ENCODE measurements at regions not wholly inside any gene's neighbourhood (a gene's known extent, or its start where the extent isn't known, plus 50 kb on each side); places are given as distances from the start of the nearest gene placed in this dataset.

DNA sequence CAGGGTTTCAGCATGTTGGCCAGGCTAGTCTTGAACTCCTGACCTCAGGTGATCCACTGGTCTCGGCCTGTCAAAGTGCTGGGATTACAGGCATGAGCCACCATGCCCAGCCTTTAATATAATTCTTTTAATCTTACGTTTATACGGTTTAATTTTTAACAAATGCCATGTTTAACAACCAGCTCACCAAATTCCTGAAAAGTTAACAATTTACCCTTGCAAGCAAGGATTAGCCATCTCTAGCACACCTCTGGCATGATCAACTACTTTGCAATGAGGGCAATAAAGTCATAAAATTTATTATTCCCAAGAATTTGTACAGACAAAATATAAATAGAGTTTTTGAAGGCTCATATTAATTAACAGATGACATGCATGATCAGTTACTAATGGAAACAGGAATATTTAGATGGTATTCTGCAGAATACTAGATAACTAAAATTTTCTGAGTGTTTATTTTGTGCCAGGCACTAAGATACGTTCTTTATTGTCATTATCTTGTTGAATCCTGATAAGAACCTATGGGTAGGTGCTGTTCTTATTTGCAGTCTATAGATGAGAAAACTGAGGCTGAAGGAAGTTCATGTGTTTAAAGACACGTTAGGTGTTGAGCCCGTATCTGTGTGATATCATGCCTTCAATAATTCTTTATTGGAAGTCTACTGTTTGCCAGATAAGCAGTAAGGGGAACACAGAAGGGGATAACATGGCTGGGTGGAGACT lies 190.1 kb downstream of the CDCA7 start:
- intact Hi-C loops (cut with micrococcal nuclease) = no loop called here

DNA sequence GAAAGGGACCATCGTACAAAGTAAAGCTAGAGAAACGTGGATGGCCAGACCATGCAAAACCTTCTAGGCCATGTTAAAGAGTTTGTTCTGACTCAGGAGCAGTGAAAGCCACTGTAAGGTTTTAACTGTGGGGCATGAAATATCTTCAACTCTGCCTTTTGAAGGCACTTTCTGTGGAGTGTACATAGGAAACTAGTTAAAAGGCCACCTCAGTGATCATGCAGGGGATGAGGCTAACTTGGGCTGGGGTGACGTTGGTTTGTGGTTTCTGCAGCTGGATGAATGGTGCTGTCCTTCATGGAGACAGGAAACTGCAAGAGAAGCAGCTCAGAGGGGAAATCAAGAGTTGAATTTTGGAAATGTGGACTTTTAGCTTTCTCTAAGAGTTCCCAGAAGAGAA lies 190.7 kb downstream of the CDCA7 start:
- intact Hi-C loops (cut with micrococcal nuclease) = no loop called here

DNA sequence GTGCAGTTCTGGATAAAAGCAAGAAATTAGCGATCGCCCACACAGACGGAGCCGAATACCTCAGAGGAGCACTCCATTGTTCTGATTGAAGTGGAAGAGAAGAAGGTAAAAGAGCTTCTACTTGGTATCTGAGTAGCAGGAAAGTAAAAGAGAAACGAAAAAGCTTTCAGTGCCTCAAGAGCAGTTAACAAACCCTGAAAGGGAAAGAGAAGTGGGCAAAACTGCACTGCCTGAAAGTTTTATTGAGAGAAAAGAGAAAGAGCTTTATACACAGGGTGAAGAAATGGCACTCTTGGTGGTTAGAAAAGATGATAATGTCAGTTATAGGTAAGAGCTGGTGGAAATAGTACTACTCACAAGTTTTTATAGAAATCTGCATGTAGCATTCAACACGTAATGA lies 192.8 kb downstream of the CDCA7 start:
- intact Hi-C loops (cut with micrococcal nuclease) = loop anchor here (2.0 kb wide), 1 partner anchor 53 kb away; no protein-coding TSS in a partner anchor

DNA sequence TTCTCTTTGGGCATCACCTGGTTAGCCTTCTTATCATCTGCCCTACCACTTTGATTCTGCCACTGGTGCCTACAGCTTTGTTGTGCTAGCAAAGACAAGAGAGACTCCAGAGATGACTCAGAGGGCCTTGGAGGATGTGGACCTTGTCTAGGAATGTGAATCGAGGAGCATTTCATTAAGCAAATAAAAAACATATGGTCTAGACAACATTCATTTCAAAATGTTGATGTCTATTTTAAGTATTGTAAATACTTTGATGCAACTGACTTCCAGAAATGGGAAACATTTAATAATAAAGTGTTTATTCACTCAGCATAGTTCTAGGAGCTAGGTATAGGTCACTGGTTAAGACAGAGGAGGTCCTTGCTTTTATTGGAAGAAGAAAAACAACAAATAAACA lies 195.5 kb downstream of the CDCA7 start:
- intact Hi-C loops (cut with micrococcal nuclease) = no loop called here

DNA sequence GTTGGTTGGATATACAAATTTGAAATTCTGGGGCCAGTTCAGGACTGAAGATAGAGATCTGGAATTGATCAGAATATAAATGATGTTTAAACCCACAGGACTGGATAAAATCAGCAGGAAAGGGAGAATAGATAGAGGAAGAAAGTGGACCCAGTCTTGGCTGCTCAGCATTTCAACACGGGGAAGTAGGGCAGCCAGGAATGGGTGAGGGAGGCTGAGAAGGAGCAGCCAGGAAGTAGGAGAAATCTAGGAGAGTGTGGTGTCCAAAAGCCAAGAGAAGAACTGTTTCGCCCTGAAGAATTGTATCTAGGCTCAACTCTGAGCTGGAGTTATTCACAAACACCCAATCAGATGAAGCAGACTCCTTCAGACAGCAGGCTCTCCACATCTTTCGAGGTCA lies 197.9 kb downstream of the CDCA7 start:
- intact Hi-C loops (cut with micrococcal nuclease) = no loop called here

DNA sequence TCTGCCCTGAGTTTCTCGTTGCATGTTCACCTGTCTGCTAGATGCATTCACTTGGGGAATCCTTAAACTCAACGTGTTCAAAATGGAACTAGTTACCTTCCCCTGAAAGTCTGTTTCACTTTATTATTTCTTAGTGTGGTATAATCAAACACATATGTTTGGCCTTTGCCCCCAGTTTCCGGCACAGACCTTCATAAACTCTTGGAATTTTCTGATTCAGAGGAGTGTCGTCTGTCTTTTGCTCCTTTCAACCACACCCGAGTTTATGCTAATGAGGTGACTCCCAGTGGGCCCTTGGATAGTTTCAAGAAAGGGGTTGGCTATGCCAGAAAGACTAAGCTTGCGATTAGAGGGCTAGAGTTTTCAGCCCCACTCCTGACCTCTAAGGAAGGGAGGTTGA lies 198.9 kb downstream of the CDCA7 start:
- intact Hi-C loops (cut with micrococcal nuclease) = no loop called here

DNA sequence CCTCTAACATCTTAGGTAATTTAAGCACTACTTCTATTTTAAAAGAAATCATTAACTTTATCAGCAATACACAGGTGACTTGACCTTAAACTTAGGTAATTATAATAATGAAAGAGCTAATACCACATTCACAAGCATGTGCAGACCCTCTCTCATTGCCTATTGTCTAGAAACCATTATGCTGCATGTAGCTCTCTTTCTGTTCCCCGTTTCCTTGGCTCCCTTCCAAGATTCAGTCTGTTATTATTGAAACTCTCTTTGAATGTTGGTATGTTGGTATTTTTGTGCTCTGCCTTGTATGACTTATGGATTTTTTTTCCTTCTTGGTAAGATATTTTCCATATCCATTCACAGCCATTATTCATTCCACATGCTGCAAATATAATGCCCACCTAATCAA lies 201.2 kb downstream of the CDCA7 start:
- intact Hi-C loops (cut with micrococcal nuclease) = no loop called here

DNA sequence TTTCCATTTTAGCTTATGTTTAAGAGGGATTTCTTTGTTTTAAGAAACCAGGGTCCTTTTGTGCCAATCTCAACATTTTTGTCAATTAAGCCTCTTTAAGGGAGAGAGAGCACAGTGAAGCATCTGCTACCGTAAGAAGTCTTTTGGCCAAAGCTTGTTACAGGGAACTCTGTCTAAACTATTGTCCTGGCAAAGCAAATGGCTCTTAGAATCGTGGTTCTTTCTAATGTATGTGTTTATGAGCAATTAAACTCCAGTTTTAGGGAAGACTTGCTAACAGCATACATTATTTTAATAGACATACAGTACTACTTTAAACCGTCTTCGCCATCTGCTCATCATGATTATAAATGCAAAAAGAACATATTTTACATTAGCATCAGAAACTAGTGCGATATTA lies 202.1 kb downstream of the CDCA7 start:
- intact Hi-C loops (cut with micrococcal nuclease) = no loop called here

DNA sequence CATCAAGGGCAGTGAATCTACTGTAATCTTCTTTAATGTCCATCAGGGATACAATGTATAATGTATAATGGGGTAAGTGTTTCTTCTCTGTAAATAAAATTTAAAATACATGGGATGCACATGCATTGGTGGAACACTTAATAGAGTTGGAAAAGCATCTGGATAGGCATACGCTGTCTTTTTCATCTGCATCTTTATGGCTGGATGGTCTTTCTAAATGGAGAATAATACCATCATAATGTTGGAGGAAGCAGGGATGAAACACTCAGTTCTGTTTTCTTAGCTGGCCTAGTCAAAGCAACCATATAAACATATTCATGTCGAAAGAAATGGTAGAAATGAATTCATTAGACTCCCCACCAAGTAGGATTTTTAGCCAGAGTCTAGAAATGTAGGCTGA lies 202.8 kb downstream of the CDCA7 start:
- intact Hi-C loops (cut with micrococcal nuclease) = no loop called here

DNA sequence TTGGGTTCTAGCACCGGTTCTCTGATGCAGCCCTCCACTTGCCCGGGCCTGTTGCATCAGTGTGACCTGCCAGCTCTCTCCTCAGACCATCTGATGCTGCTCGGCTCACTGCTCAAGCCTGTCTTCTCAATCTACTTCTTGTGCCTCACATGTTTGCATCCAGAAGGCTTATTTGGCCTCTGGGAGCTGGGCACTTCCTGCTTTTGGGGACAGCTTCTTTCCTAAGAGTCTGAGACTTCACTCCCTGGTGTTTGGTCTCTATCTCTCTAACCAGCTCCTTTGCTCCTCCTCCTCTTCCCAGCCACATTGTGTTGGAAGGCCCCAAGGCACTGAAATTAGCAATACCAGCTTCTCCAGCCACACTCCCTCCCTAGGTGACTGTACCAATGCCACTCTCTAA lies 212.8 kb downstream of the CDCA7 start:
- intact Hi-C loops (cut with micrococcal nuclease) = no loop called here

DNA sequence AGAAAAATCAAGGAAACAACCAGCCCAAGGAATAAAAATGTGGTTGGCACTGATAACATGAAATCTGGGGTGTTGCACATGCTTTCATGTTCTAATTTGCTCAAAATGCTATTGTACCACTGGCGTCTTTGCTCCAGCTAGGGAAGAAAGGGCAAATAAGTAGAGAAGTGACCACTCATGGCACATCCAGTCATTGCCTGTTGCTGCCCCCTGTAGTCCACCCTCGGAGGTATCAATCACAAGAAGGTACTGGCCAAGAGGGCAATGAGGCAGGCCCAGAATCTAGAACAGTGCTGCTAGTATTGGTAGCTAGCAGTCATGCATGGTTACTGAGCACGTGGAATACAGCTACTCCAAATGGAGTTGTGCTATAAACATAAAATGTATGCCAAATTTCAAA lies 213.4 kb downstream of the CDCA7 start:
- intact Hi-C loops (cut with micrococcal nuclease) = loop anchor here (1.0 kb wide), 1 partner anchor 166 kb away; no protein-coding TSS in a partner anchor

DNA sequence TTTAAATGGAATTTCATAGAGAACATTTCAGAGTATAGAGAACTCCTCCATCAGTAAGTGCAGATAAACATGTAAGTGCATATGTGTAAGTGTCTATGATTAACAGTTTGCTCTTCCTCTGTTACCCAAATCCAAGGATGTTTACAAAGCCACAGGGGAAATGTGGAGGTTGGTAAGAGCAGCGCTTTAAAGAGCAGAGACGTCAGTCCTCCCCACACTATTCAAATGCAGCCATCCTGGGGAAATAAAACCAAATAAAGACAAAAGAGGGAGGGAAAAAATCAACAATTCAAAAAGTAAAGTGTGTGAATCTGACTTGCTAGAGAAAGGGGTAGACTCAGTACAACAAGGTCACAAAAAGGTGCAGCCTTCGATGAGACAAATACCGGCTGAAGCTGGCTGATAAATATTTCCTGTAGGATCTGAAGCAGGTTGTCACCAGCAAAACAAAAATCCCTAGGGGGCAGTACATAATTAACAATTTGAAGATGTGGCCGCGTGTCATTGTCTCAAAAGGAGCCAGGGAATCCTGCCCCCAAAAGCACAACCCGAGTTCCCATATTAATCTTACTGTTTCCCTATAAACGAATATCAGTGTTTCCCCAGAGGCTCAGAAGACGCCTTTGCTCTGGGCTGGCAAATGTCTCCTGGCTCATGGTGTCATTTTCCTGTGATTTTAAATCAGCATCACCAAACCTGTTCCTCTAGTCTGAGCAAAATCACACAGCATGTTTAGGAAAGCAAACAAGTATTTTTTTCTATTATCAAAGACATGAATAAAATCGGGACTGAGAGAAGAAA lies 216.5 kb downstream of the CDCA7 start:
- intact Hi-C loops (cut with micrococcal nuclease) = loop anchor here (5.0 kb wide), 1 partner anchor 771 kb away; no protein-coding TSS in a partner anchor

DNA sequence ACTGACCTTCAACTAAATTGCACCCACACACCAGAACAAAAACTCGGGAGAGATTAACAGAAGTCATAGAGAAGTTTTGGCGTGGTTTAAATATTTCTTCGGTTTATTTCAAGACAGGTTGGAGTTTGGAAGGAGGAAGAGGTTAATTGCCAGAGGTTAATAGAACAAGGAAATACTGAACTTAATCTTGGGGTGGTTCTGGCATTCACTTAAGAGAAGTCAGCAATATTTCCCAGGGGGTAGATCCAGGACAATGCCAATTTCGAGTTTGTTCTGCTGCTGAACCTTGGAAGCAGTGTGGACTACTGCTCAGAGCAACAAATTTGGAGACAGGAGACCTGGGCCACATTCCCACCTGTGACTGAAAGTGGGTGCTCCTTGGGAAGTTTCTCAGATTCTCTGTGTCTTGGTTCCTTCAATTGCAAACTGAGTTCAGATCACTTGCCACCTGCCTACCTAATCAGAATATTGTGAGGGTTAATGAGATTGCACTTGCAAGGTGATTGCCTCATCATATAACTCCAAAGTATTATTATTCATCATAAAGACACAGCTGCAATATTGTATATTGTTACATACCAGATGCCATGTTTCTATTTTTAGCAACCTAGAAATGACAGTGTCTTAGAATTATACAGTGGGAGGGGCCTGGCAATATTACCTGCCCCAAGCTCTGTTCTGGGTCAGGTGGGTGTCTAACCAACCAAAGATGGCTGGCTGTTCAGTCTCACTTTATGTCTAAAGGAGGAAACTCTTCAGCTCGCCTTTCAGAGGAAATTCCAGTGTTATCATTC lies 217.4 kb downstream of the CDCA7 start:
- intact Hi-C loops (cut with micrococcal nuclease) = loop anchor here (5.0 kb wide), 1 partner anchor 770 kb away; no protein-coding TSS in a partner anchor

DNA sequence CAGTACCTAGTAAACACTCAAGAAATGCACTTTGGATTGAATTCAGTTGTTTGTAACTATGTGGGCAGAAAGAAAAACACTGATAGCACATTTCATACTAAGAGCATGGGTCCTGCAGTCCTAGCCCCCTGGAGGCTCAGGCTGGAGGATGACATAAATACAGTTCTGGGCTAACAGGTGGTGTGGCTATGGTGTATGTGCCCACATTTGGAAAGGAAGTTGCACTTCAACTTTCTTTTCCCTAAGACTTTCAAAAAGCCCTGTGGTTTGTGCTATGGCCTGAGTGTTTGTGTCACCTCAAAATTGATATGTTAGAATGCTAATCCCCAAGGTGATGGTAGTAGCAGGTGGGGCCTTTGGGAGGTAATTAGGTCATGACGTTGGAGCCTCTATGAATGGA lies 218.2 kb downstream of the CDCA7 start:
- intact Hi-C loops (cut with micrococcal nuclease) = loop anchor here (5.0 kb wide), 1 partner anchor 769 kb away; no protein-coding TSS in a partner anchor

DNA sequence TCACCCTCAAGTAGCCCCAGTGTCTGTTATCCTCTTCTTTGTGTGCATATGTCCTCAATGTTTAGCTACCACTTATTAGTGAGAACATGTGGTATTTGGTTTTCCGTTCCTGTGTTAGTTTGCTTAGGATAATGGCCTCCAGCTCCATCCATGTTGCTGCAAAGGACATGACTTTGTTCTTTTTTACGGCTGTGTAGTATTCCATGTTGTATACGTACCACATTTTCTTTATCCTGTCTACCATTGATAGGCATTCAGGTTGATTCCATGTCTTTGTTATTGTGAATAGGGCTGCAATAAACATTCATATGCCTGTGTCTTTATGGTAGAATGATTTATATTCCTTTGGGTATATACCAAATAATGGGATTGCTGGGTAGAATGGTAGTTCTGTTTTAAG lies 219.1 kb downstream of the CDCA7 start:
- intact Hi-C loops (cut with micrococcal nuclease) = loop anchor here (5.0 kb wide), 1 partner anchor 769 kb away; no protein-coding TSS in a partner anchor

DNA sequence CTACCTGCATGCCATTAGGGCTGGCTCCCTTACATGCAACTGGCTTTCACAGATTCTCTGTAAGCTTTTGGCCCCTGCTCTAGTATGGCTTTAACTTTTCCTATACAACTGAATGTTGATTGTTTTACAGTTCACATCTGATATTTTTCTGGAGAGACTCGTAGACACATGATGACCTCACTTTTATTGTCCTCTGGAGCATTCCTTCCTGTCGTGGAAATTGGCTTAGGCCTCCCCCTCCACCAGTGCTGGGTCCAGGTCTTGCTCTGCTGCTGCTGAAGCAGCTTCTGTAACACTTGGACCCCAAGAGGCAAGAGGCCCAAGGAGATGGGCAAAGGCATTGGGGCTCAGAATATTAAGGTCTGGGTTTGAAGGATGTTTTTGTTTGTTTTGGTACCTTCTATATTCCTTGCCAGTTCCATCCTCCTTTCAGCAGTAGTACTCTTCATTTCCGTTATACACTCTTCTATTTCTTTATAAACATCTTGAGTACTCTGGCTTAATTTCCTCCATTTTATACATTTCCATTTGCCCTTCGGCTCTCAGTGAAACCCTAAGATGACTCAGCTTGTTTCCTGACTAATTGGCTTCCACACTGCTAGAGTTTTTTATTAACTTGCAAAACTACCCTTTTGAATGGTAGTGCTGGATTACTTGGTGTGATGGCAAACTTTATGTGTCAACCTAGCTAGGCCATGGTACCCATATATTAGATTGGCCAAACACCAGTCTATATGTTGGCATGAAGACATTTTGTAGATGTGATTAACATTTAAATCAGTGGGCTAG lies 219.8 kb downstream of the CDCA7 start:
- intact Hi-C loops (cut with micrococcal nuclease) = loop anchor here (5.0 kb wide), 1 partner anchor 768 kb away; no protein-coding TSS in a partner anchor

DNA sequence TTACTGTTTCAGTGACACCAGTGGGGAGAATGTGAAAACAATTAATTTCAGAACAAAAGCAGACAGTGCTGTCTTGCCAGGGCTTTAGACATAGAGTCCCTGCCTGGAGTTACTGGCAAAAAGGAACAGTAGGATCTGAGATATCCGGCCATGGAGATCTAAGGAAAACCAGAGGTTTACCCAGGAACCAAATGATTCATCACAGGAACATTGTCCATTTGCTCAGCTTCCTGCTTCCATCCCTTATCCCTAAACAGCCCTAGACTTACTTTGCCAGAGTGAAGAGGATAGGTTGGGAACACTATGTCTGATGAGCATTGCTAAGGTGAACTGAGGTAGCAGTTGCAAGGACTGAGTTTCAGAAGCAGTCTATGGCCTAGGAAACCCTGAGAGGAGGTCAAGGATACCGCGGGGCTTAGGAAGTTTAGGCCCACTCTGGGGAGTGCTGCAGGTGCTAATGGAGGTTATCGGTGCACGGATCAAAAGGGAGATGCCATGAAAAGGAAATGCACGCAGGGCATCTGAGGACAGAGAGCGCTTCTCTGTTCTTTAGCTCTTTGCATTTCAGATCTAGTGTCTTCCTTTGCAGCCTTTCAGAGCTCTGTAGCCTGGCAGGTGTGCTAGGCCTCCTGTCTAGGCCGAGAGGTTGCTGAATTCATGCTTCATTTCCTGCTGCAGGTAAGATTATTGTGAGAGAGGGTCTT lies 223.9 kb downstream of the CDCA7 start:
- intact Hi-C loops (cut with micrococcal nuclease) = no loop called here

DNA sequence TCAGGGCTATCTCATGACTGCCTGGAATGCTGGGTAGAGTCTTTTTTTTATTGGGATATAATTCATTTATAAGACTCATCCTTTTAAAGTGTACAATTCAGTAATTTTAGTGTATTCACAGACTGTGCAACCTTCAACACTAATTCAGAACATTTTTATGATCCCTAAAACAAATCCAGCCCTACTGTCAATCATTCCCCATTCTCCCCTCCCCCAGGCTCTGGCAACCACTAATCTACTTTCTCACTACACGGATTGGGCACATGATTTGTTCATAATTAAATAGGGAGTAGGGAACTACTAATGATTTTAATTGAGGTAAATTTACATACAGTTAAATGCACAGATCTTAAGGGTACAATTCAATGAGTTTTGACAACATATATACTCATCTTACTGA lies 225.7 kb downstream of the CDCA7 start:
- intact Hi-C loops (cut with micrococcal nuclease) = no loop called here

DNA sequence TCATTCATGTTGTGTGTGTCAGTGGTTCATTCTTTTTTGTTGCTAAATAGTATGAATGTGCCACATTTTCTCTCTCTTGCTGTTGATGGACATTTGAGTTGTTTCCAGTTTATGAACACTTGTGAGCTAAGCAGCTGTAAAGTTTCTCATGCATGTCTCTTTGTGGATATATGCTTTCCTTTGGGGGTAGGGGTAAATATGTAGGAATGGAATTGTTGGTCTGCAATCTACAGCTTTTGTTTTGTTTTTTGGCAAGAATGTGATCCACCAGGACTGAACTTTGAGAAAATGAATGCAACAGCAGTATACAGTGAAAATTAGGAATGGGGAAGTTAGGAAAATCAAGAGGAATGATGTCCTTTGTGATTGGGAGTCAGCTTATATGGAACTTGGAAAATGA lies 226.3 kb downstream of the CDCA7 start:
- intact Hi-C loops (cut with micrococcal nuclease) = no loop called here

DNA sequence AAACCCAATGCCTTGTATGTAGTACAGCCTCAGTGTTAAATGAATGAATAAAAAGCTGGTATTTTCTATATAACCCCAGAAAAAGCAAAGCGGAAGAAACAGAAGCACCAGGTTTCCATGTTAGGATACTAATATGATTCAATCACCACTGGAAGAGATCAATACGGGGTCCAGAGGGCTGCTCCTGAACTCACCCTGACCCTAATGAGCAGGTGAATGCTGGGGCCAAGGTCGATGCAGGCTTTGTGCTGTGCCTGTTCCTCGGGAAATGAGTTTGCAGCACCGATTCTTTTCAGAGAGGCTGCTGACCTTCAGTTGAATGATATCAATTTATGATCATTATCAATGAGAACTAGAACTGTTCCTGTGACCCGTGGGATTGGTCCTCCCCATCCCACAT lies 228.5 kb downstream of the CDCA7 start:
- intact Hi-C loops (cut with micrococcal nuclease) = no loop called here

Measured in T-helper 1 cell treated with Interleukin-12 subunit alpha and Interleukin-12 subunit beta and Interleukin-4 antibody, amounts not matched to agents 30 ng/mL and 1 ng/mL, for 36 hours (primary cell).